Psoas muscle (tissue), 7 donors: ENCODE measurements at regions not wholly inside any gene's neighbourhood (a gene's known extent, or its start where the extent isn't known, plus 50 kb on each side); places are given as distances from the start of the nearest gene placed in this dataset.

Experiments used
- ATAC-seq, 4 donors: fragments of 200-7000 bp; cut with Tn5 transposase; one replicate each; pipeline ENCODE4 v1.9.1; 2020; ENCODE audit warnings: moderate library complexity in 3 of 4, mild to moderate bottlenecking in 2 of 4
- DNase-seq, 2 donors: peaks; one replicate each; pipeline ENCODE4 v3.0.0-alpha.2; 2020
- H3K27ac ChIP-seq: fragments of 200-600 bp; one replicate; pipeline ENCODE4 v1.8.0; 2022
- H3K27me3 ChIP-seq, 3 donors: fragments of 200-600 bp in 1 of 3; one replicate each; pipeline versions ENCODE4 v1.6.1 to v1.8.0; 2013 to 2022; ENCODE audit warnings: low read length in 2 of 3, mild to moderate bottlenecking in 2 of 3, moderate library complexity in 1 of 3; ENCODE audit not compliant: insufficient read depth in 3 of 3
- H3K36me3 ChIP-seq, 2 donors: fragments of 200-600 bp in 1 of 2; one replicate each; pipeline versions ENCODE4 v1.6.1 to v1.8.0; 2013 to 2022; ENCODE audit warnings: low read depth in 1 of 2, mild to moderate bottlenecking in 1 of 2, moderate library complexity in 1 of 2; ENCODE audit not compliant: insufficient read depth in 1 of 2
- H3K4me1 ChIP-seq: fragments of 200-600 bp; one replicate; pipeline ENCODE4 v1.8.0; 2022
- H3K4me3 ChIP-seq: fragments of 200-600 bp; one replicate; pipeline ENCODE4 v1.8.0; 2022; ENCODE audit warnings: mild to moderate bottlenecking
- H3K9me3 ChIP-seq: fragments of 200-600 bp; one replicate; pipeline ENCODE4 v1.8.0; 2022
- CTCF ChIP-seq: fragments of 200-600 bp; IDR thresholded peaks from one replicate; pipeline ENCODE4 v1.8.0; 2022; ENCODE audit warnings: antibody characterized with exemption
- WGBS, 3 donors: extraction: QIAGEN DNeasy Blood & Tissue Kit; methylation state at CpG; one replicate each; pipeline versions ENCODE4 v1.1.6 to v1.1.7; 2013; 5-methylcytosine and 5-hydroxymethylcytosine counted together
- intact Hi-C, 2 donors: fragments of 100-400 bp; cut with DNase I; formaldehyde crosslinking; loops; one replicate each; pipeline versions ENCODE4 v1.11.0 to v1.14.2; 2022
- donor health status: healthy with polysubstance abuse.
- donor health status: DM: no; HTN: no; CAD: no; lungs with moderate emphysema.
- donor health status: Bipolar disorder and iron deficiency.
- donor health status: healthy.
- donor health status: DM: yes; HTN: yes; CAD: no.
- donor health status: DM: no; HTN: no; CAD: no.
- donor health status: DM: yes; HTN: yes; CAD: no.

- Histone ChIP-seq H3K4me1 (no peaks in the 10 kb centered on the region), H3K4me3 (no peak overlapping the region), H3K9me3 (no peaks in the 10 kb centered on the region), H3K27me3 (peaks cover 0 to 3% (median 0%) of the 10 kb centered on the region in 3 donors), H3K36me3 (no peaks in the 10 kb centered on the region), H3K27ac (no peak overlapping the region)
- no peak for DNase-seq
- TF ChIP-seq CTCF = no peak
- 84 to 90% (median 88%) methylated on average over 3 of the region's 3 CpGs for WGBS, 3 donors
- intact Hi-C loops = no loop called here
- ATAC-seq = no peak
These were observed 123.5 kb downstream of the MAP3K7 start for GRCh38 chr6:90463359-90463758.

- no peak for TF ChIP-seq CTCF
- Histone ChIP-seq H3K4me1 (no peaks in the 10 kb centered on the region), H3K27me3 (peaks cover 0 to 3% (median 0%) of the 10 kb centered on the region in 3 donors), H3K9me3 (no peaks in the 10 kb centered on the region), H3K4me3 (no peak overlapping the region), H3K36me3 (no peaks in the 10 kb centered on the region), H3K27ac (no peak overlapping the region)
- DNase-seq (no peak), ATAC-seq (no peak)
- intact Hi-C loops = no loop called here
- 77 to 86% (median 81%) methylated on average over 2 of the region's 2 CpGs for WGBS, 3 donors
These were observed 124.8 kb downstream of the MAP3K7 start for GRCh38 chr6:90462102-90462501.

GRCh38 chr6:90461383-90461782, 125.5 kb downstream of the MAP3K7 start:
- DNase-seq = no peak
- WGBS, 3 donors = 82 to 89% (median 87%) methylated on average over 3 of the region's 3 CpGs
- Histone ChIP-seq H3K4me1 (no peaks in the 10 kb centered on the region), H3K27ac (no peak overlapping the region), H3K27me3 (peaks cover 0 to 1% (median 0%) of the 10 kb centered on the region in 3 donors), H3K4me3 (no peak overlapping the region), H3K9me3 (no peaks in the 10 kb centered on the region), H3K36me3 (no peaks in the 10 kb centered on the region)
- ATAC-seq = no peak
- intact Hi-C loops = no loop called here
- no peak for TF ChIP-seq CTCF

- Histone ChIP-seq H3K4me3 (no peak overlapping the region), H3K9me3 (no peaks in the 10 kb centered on the region), H3K27ac (no peak overlapping the region), H3K36me3 (no peaks in the 10 kb centered on the region), H3K4me1 (no peaks in the 10 kb centered on the region), H3K27me3 (no peaks in the 10 kb centered on the region)
- 92 to 96% (median 92%) methylated on average over 5 of the region's 5 CpGs for WGBS, 3 donors
- intact Hi-C loops = no loop called here
- no peak for DNase-seq
- TF ChIP-seq CTCF = no peak
- ATAC-seq = no peak
These were observed 126.8 kb downstream of the MAP3K7 start for GRCh38 chr6:90460051-90460450.

GRCh38 chr6:90459225-90459758, 127.6 kb downstream of the MAP3K7 start:
- TF ChIP-seq CTCF = no peak
- 45 to 60% (median 48%) methylated on average over 4 of the region's 4 CpGs for WGBS, 3 donors
- Histone ChIP-seq H3K4me1 (no peaks in the 10 kb centered on the region), H3K9me3 (no peaks in the 10 kb centered on the region), H3K36me3 (no peaks in the 10 kb centered on the region), H3K27ac (no peak overlapping the region), H3K27me3 (no peaks in the 10 kb centered on the region), H3K4me3 (no peak overlapping the region)
- ATAC-seq (no peak), DNase-seq (no peak)
- intact Hi-C loops = no loop called here
